Body of pancreas (tissue), 4 donors: ENCODE measurements at regions not wholly inside any gene's neighbourhood (a gene's known extent, or its start where the extent isn't known, plus 50 kb on each side); places are given as distances from the start of the nearest gene placed in this dataset.

Experiments
- ATAC-seq: fragments of 150-250 bp; one replicate; pipeline ENCODE4 v1.9.1; 2016
- DNase-seq, 4 donors: peaks; one replicate each; pipeline ENCODE4 v3.0.0-alpha.2; 2019
- H3K27ac ChIP-seq, 4 donors: fragments of 200-600 bp; sonication (generic); 1 replicate in 3 of 4; 2 replicates in 1 of 4; pipeline versions ENCODE4 v1.5.1 to v1.6.1; 2016 to 2019; ENCODE audit warnings: mild to moderate bottlenecking in 1 of 4, mixed read lengths in 1 of 4, moderate library complexity in 1 of 4
- H3K27me3 ChIP-seq, 2 donors: fragments of 200-600 bp; sonication (generic); one replicate each; pipeline ENCODE4 v1.6.0; 2016; ENCODE audit warnings: mild to moderate bottlenecking in 1 of 2
- H3K36me3 ChIP-seq, 2 donors: fragments of 200-600 bp; sonication (generic); replicated peaks in 1 of 2; 2 replicates each; pipeline ENCODE4 v1.5.1; 2016; ENCODE audit warnings: low read depth in 2 of 2; ENCODE audit not compliant: insufficient read depth in 1 of 2
- H3K4me1 ChIP-seq: fragments of 200-600 bp; sonication (generic); one replicate; pipeline ENCODE4 v1.6.0; 2016
- H3K4me3 ChIP-seq, 2 donors: fragments of 200-600 bp; sonication (generic); 1 replicate in 1 of 2; 2 replicates in 1 of 2; pipeline ENCODE4 v1.5.1; 2016 to 2019
- H3K9me3 ChIP-seq, 3 donors: fragments of 200-600 bp; sonication (generic); 1 replicate in 2 of 3; 2 replicates in 1 of 3; pipeline ENCODE4 v1.5.1; 2016
- CTCF ChIP-seq, 7 experiments: fragments of 450-650 bp in 4 of 7; fragments of 200-600 bp in 3 of 7; sonication (generic) in 3 of 7; IDR thresholded peaks; one replicate each; pipeline ENCODE4 v1.5.1; 2016 to 2019; ENCODE audit warnings: antibody characterized with exemption in 7 of 7
- POLR2A ChIP-seq, 3 donors: fragments of 450-650 bp; IDR thresholded peaks; one replicate each; pipeline ENCODE4 v1.6.1; 2016; ENCODE audit warnings: antibody characterized with exemption in 3 of 3, mild to moderate bottlenecking in 2 of 3
- WGBS, 2 donors: methylation state at CpG; one replicate each; pipeline ENCODE4 v1.1.5; 2017; 5-methylcytosine and 5-hydroxymethylcytosine counted together
- intact Hi-C: fragments of 100-400 bp; cut with DNase I; formaldehyde crosslinking; loops from one replicate; pipeline ENCODE4 v1.15.1; 2023

- TF ChIP-seq CTCF (IDR thresholded peaks at IDR 0.05), result no peak
- no peak for TF ChIP-seq POLR2A (IDR thresholded peaks at IDR 0.05)
- intact Hi-C loops, result no loop called here
- no peak for DNase-seq
- Histone ChIP-seq H3K36me3 (no peaks in the 10 kb centered on the region), H3K27me3 (no peaks in the 10 kb centered on the region), H3K4me1 (no peaks in the 10 kb centered on the region), H3K4me3 (no peak overlapping the region), H3K27ac (no peak overlapping the region), H3K9me3 (no peaks in the 10 kb centered on the region)
- 25 to 40% methylated on average over 5 of the region's 5 CpGs for WGBS, 2 donors
- no peak for ATAC-seq
These were observed 304.7 kb upstream of the TMEM132C start for GRCh38 chr12:127962303-127962702.

- intact Hi-C loops, result no loop called here
- TF ChIP-seq POLR2A (IDR thresholded peaks at IDR 0.05), result no peak
- no peak for TF ChIP-seq CTCF (IDR thresholded peaks at IDR 0.05)
- Histone ChIP-seq H3K4me3 (no peak overlapping the region), H3K36me3 (no peaks in the 10 kb centered on the region), H3K4me1 (no peaks in the 10 kb centered on the region), H3K27me3 (no peaks in the 10 kb centered on the region), H3K9me3 (no peaks in the 10 kb centered on the region), H3K27ac (no peak overlapping the region)
- ATAC-seq, result no peak
- WGBS, 2 donors, result 34 to 35% methylated on average over 2 of the region's 2 CpGs
- no peak for DNase-seq
These were observed 303.0 kb upstream of the TMEM132C start for GRCh38 chr12:127963933-127964332.

GRCh38 chr12:127964717-127965116 is 302.3 kb upstream of the TMEM132C start:
- Histone ChIP-seq H3K27me3 (no peaks in the 10 kb centered on the region), H3K27ac (no peak overlapping the region), H3K9me3 (no peaks in the 10 kb centered on the region), H3K36me3 (no peaks in the 10 kb centered on the region), H3K4me3 (no peak overlapping the region), H3K4me1 (no peaks in the 10 kb centered on the region)
- WGBS, 2 donors, result 45 to 53% methylated on average over 3 of the region's 3 CpGs
- no peak for ATAC-seq
- no peak for DNase-seq
- intact Hi-C loops, result no loop called here
- TF ChIP-seq CTCF (IDR thresholded peaks at IDR 0.05), result no peak
- no peak for TF ChIP-seq POLR2A (IDR thresholded peaks at IDR 0.05)

- ATAC-seq, result no peak
- Histone ChIP-seq H3K27ac (no peak overlapping the region), H3K36me3 (no peaks in the 10 kb centered on the region), H3K4me1 (no peaks in the 10 kb centered on the region), H3K9me3 (no peaks in the 10 kb centered on the region), H3K27me3 (no peaks in the 10 kb centered on the region), H3K4me3 (no peak overlapping the region)
- TF ChIP-seq CTCF (IDR thresholded peaks at IDR 0.05), result no peak
- TF ChIP-seq POLR2A (IDR thresholded peaks at IDR 0.05), result no peak
- WGBS, 2 donors, result 75 to 79% methylated on average over 1 of the region's 1 CpG
- DNase-seq, result no peak
- intact Hi-C loops, result no loop called here
These were observed 300.6 kb upstream of the TMEM132C start for GRCh38 chr12:127966331-127966730.

GRCh38 chr12:127970491-127970890 is 296.5 kb upstream of the TMEM132C start:
- ATAC-seq (no peak), DNase-seq (no peak)
- no peak for TF ChIP-seq POLR2A (IDR thresholded peaks at IDR 0.05)
- TF ChIP-seq CTCF (IDR thresholded peaks at IDR 0.05), result no peak
- 58 to 64% methylated on average over 4 of the region's 4 CpGs for WGBS, 2 donors
- H3K27ac ChIP-seq, result no peak overlapping the region
- H3K4me1 ChIP-seq, result no peaks in the 10 kb centered on the region
- H3K9me3 ChIP-seq, result no peaks in the 10 kb centered on the region
- intact Hi-C loops, result no loop called here
- no peak overlapping the region for H3K4me3 ChIP-seq
- H3K36me3 ChIP-seq, result no peaks in the 10 kb centered on the region
- no peaks in the 10 kb centered on the region for H3K27me3 ChIP-seq
